Type B pancreatic cell (in vitro differentiated cells): ENCODE measurements at regions not wholly inside any gene's neighbourhood (a gene's known extent, or its start where the extent isn't known, plus 50 kb on each side); places are given as distances from the start of the nearest gene placed in this dataset.

Experiments
- DNase-seq: peaks from one replicate; pipeline ENCODE4 v3.0.0; 2021; ENCODE audit warnings: mixed read lengths; ENCODE audit not compliant: unreplicated experiment; ENCODE audit errors: extremely low spot score
- H3K27ac Mint-ChIP-seq: 2 replicates; pipeline ENCODE4 v1.8.0; 2021; ENCODE audit warnings: mild to moderate bottlenecking, mixed read lengths
- H3K27me3 Mint-ChIP-seq: 2 replicates; pipeline ENCODE4 v1.8.0; 2021; ENCODE audit warnings: mixed read lengths
- H3K36me3 Mint-ChIP-seq: 2 replicates; pipeline ENCODE4 v1.8.0; 2021; ENCODE audit warnings: mixed read lengths
- H3K4me1 Mint-ChIP-seq: one replicate; pipeline ENCODE4 v1.8.0; 2021; ENCODE audit warnings: mixed read lengths; ENCODE audit not compliant: unreplicated experiment
- H3K4me3 Mint-ChIP-seq: 2 replicates; pipeline ENCODE4 v1.8.0; 2021; ENCODE audit warnings: mild to moderate bottlenecking, mixed read lengths
- H3K9me3 Mint-ChIP-seq: 2 replicates; pipeline ENCODE4 v1.8.0; 2021; ENCODE audit warnings: mixed read lengths
- TF ChIP-seq, protein P1 (sequence below): fragments of 200-600 bp; sonication (generic); conservative IDR thresholded peaks from 2 replicates; pipeline ENCODE4 v1.5.0; 2021; ENCODE audit warnings: antibody characterized with exemption, mild to moderate bottlenecking

DNA sequence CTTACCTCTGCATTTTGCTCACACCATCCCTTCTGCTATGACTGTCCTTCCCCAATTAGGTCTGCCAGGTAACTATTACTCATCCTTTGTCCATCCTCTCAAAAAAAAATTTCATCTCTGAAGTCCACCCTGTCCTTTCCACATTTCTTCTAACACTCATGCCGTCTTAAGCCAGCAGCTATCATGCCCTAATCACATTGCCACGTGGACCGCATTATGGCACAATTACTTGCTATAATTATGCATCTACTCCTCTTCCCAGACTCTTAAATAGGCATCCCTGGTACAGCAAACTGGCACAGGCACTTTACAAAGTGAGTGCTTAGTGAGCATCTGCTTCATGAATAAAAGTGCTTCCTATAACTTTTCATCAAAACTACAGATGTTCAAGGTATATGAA lies 295.4 kb upstream of the ESRRG start:
- H3K27ac Mint-ChIP-seq: no peak overlapping the region
- TF ChIP-seq, protein P1, sequence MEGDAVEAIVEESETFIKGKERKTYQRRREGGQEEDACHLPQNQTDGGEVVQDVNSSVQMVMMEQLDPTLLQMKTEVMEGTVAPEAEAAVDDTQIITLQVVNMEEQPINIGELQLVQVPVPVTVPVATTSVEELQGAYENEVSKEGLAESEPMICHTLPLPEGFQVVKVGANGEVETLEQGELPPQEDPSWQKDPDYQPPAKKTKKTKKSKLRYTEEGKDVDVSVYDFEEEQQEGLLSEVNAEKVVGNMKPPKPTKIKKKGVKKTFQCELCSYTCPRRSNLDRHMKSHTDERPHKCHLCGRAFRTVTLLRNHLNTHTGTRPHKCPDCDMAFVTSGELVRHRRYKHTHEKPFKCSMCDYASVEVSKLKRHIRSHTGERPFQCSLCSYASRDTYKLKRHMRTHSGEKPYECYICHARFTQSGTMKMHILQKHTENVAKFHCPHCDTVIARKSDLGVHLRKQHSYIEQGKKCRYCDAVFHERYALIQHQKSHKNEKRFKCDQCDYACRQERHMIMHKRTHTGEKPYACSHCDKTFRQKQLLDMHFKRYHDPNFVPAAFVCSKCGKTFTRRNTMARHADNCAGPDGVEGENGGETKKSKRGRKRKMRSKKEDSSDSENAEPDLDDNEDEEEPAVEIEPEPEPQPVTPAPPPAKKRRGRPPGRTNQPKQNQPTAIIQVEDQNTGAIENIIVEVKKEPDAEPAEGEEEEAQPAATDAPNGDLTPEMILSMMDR: no peak
- no peaks in the 10 kb centered on the region for H3K4me1 Mint-ChIP-seq
- H3K27me3 Mint-ChIP-seq: peaks cover 18% of the 10 kb centered on the region
- H3K9me3 Mint-ChIP-seq: no peaks in the 10 kb centered on the region
- no peak for DNase-seq
- H3K4me3 Mint-ChIP-seq: no peak overlapping the region
- no peaks in the 10 kb centered on the region for H3K36me3 Mint-ChIP-seq

DNA sequence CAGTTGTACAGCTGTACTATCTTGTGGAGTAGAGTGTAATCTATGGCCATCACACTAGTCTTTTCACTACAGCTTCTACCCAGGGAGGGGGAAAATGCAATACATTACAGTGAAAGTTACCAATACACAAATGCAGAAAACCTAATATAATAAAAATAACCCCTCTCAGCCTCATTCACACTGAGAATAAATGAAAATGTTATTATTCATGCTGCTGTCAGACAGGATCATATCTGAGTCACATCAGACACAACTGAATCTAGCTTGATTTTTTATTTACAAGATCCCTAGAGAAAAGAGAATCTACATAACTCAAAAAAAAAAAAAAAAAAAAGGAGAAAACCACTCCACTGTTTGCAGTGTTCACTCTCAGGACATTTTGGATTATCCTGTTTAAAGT lies 293.9 kb upstream of the ESRRG start:
- Mint-ChIP-seq H3K36me3 (no peaks in the 10 kb centered on the region), H3K9me3 (no peaks in the 10 kb centered on the region), H3K27ac (no peak overlapping the region), H3K4me3 (no peak overlapping the region), H3K27me3 (peaks cover 16% of the 10 kb centered on the region), H3K4me1 (no peaks in the 10 kb centered on the region)
- TF ChIP-seq, protein P1: no peak
- no peak for DNase-seq

- TF ChIP-seq, protein P1: no peak
- Mint-ChIP-seq H3K9me3 (no peaks in the 10 kb centered on the region), H3K27ac (no peak overlapping the region), H3K36me3 (no peaks in the 10 kb centered on the region), H3K27me3 (peaks cover 11% of the 10 kb centered on the region), H3K4me3 (no peak overlapping the region), H3K4me1 (no peaks in the 10 kb centered on the region)
- DNase-seq: no peak
Measured at GRCh38 chr1:217014066-217014465, 290.8 kb upstream of the ESRRG start.

DNA sequence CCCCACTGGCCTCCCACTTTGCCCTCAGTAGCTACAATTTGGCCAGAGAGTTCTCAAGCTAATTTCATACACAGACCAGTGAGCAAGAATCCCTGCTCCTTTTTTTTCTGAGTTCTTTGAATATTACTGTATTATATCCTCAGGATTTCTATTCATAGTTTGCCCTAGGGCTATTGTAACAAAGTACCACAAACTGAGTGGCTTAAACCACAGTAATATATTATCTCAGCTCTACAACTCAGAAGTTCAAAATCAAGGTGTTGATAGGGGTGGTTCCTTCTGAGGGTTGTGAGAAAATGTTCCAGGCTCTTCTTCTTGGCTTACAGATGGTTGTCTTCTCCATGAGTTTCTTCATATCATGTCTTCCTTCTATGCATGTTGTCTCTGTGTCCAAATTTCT lies 289.4 kb upstream of the ESRRG start:
- TF ChIP-seq, protein P1: no peak

DNA sequence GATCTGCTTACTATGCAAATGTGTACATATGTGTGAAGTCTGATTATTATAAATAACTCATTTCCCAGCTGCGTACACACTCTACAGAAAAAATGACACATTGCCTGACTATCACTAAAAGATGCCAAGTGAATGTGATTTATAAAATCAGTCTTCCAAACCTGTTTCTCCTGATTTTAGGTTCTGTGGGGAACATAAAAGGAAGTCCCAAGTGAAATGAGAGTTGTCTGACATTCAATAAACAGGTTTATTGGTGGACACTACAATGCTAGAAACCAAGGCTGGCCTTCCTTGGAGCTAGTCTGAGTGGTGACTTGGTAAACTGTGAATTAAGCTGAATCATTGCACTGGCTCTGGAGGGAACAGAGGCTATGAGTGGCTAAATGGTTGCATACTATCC lies 287.9 kb upstream of the ESRRG start:
- no peak overlapping the region for H3K4me3 Mint-ChIP-seq
- H3K27ac Mint-ChIP-seq: no peak overlapping the region
- no peaks in the 10 kb centered on the region for H3K4me1 Mint-ChIP-seq
- H3K27me3 Mint-ChIP-seq: no peaks in the 10 kb centered on the region
- no peaks in the 10 kb centered on the region for H3K9me3 Mint-ChIP-seq
- TF ChIP-seq, protein P1: no peak
- DNase-seq: no peak
- no peaks in the 10 kb centered on the region for H3K36me3 Mint-ChIP-seq

More for the DNA sequence above, 289.4 kb upstream of the ESRRG start:
- Mint-ChIP-seq H3K9me3 (no peaks in the 10 kb centered on the region), H3K4me1 (no peaks in the 10 kb centered on the region), H3K36me3 (no peaks in the 10 kb centered on the region), H3K27me3 (peaks cover 4% of the 10 kb centered on the region), H3K27ac (no peak overlapping the region), H3K4me3 (no peak overlapping the region)
- DNase-seq: no peak

DNA sequence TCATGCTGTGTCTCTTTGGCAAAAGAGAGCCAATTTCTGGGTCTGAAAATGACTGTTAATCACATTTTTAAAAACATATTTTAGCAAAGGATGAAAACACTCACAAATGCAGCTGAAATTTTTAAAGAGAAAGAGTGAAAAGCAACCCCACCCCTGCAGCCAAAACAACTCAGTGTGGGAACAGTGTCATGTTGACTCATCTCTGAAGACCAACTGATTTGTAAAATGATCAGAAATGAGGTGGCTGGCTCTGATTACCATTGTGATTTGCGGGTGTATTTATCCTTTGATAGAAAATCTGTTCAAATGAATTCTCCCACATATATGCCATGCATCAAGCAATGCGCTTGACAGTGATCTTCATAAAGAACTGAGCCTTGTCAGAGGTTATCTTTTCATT lies 287.0 kb upstream of the ESRRG start:
- no peak for DNase-seq
- Mint-ChIP-seq H3K27ac (no peak overlapping the region), H3K9me3 (no peaks in the 10 kb centered on the region), H3K36me3 (no peaks in the 10 kb centered on the region), H3K27me3 (no peaks in the 10 kb centered on the region), H3K4me3 (no peak overlapping the region), H3K4me1 (no peaks in the 10 kb centered on the region)
- TF ChIP-seq, protein P1: no peak
